H1 (cell line): ENCODE measurements at regions not wholly inside any gene's neighbourhood (a gene's known extent, or its start where the extent isn't known, plus 50 kb on each side); places are given as distances from the start of the nearest gene placed in this dataset.
A peak's percentile ranks its signal among the peaks of the same experiment; 100 is the strongest.
"Not testable (repeated sequence)": the region's sequence is repeated elsewhere in the genome, so short reads cannot be mapped to it uniquely, and the experiment has no call there.

Experiments
- CTCF ChIA-PET: fragments of 300-600 bp; sonication (Branson Sonifier 250); formaldehyde crosslinking; loops from one replicate; lab custom pipeline; 2021; ENCODE audit not compliant: partially characterized antibody; lab: Charles Lee
- POLR2A ChIA-PET: fragments of 300-600 bp; sonication (Branson Sonifier 250); formaldehyde crosslinking; loops from one replicate; lab custom pipeline; 2021; ENCODE audit warnings: inconsistent platforms; ENCODE audit not compliant: partially characterized antibody; lab: Charles Lee
- DNase-seq, 2 experiments: peaks; one replicate each; pipeline versions ENCODE4 v3.0.0 to v3.0.0-alpha.2; 2010 to 2022; ENCODE audit warnings: low spot score in 2 of 2, low read depth in 1 of 2, mixed read lengths in 1 of 2
- FAIRE-seq: peaks from 2 replicates; lab custom pipeline; 2011; peaks lifted over from hg19 to GRCh38; lab: Jason Lieb, UNC
- H2AFZ ChIP-seq: 2 replicates; pipeline ENCODE4 v1.8.1; 2012; ENCODE audit warnings: low read length, inconsistent platforms
- H2AK5ac ChIP-seq: 2 replicates; pipeline ENCODE4 v1.6.1; 2013; ENCODE audit warnings: low read depth, low read length
- H2BK120ac ChIP-seq: replicated peaks from 2 replicates; pipeline ENCODE3; 2013; ENCODE audit warnings: low read depth, low read length, inconsistent platforms
- H2BK12ac ChIP-seq: 2 replicates; pipeline ENCODE4 v1.6.1; 2013; ENCODE audit warnings: low read depth, low read length
- H2BK15ac ChIP-seq: 2 replicates; pipeline ENCODE4 v1.6.1; 2013; ENCODE audit warnings: low read length
- H2BK20ac ChIP-seq: 2 replicates; pipeline ENCODE4 v1.6.1; 2013; ENCODE audit warnings: low read length
- H2BK5ac ChIP-seq: 2 replicates; pipeline ENCODE4 v1.6.1; 2013; ENCODE audit warnings: low read depth, low read length
- H3K14ac ChIP-seq: 2 replicates; pipeline ENCODE4 v1.6.1; 2013; ENCODE audit warnings: inconsistent platforms; ENCODE audit not compliant: insufficient read length
- H3K18ac ChIP-seq: 2 replicates; pipeline ENCODE4 v1.6.1; 2013; ENCODE audit warnings: low read length; ENCODE audit errors: extremely low read depth
- H3K23ac ChIP-seq: 2 replicates; pipeline ENCODE4 v1.6.1; 2013; ENCODE audit warnings: inconsistent platforms; ENCODE audit not compliant: insufficient read length
- H3K23me2 ChIP-seq: 2 replicates; pipeline ENCODE4 v1.6.1; 2013; ENCODE audit warnings: low read depth, low read length
- H3K27ac ChIP-seq: 2 replicates; pipeline ENCODE4 v1.6.1; 2011; ENCODE audit warnings: low read depth, low read length, inconsistent platforms
- H3K27me3 ChIP-seq, 4 experiments: replicated peaks in 1 of 4; 1 replicate in 1 of 4; 2 replicates in 3 of 4; pipeline versions ENCODE4 v1.6.1 to v1.8.1; 2011 to 2013; ENCODE audit warnings: low read length in 3 of 4, mild to moderate bottlenecking in 3 of 4, inconsistent platforms in 2 of 4, mixed read lengths in 2 of 4, moderate library complexity in 1 of 4; ENCODE audit not compliant: control insufficient read depth in 3 of 4, insufficient read depth in 3 of 4; ENCODE audit errors: extremely low read depth in 1 of 4
- H3K36me3 ChIP-seq, 4 experiments: 2 replicates each; pipeline versions ENCODE4 v1.6.1 to v1.8.1; 2011 to 2013; ENCODE audit warnings: mild to moderate bottlenecking in 4 of 4, low read length in 3 of 4, moderate library complexity in 2 of 4, control low read depth in 1 of 4, inconsistent platforms in 1 of 4; ENCODE audit not compliant: insufficient read depth in 4 of 4, control insufficient read depth in 2 of 4
- H3K4ac ChIP-seq: replicated peaks from 2 replicates; pipeline ENCODE3; 2013; ENCODE audit warnings: low read length, low read depth, mixed read lengths, inconsistent platforms; ENCODE audit not compliant: insufficient read length
- H3K4me1 ChIP-seq, 4 experiments: replicated peaks in 1 of 4; 1 replicate in 1 of 4; 2 replicates in 3 of 4; pipeline versions ENCODE4 v1.6.1 to v1.8.1; 2011 to 2013; ENCODE audit warnings: low read length in 3 of 4, inconsistent platforms in 2 of 4, mixed read lengths in 1 of 4; ENCODE audit not compliant: insufficient read depth in 4 of 4, control insufficient read depth in 3 of 4
- H3K4me2 ChIP-seq, 2 experiments: 2 replicates each; pipeline versions ENCODE4 v1.6.1 to v1.8.1; 2011 to 2013; ENCODE audit warnings: low read depth in 2 of 2, low read length in 2 of 2, control low read depth in 1 of 2, inconsistent platforms in 1 of 2, mild to moderate bottlenecking in 1 of 2; ENCODE audit not compliant: insufficient read depth in 1 of 2
- H3K4me3 ChIP-seq, 4 experiments: fragments of 200-600, 300-600 bp in 1 of 4; sonication (generic), shearing (Covaris generic), sonication (Bioruptor Twin) in 1 of 4; 2 replicates each; pipeline versions ENCODE4 v1.5.1 to v1.8.1; 2011 to 2016; ENCODE audit warnings: low read length in 4 of 4, low read depth in 3 of 4, control low read depth in 2 of 4, inconsistent platforms in 2 of 4, mild to moderate bottlenecking in 2 of 4, mixed read lengths in 1 of 4, moderate library complexity in 1 of 4; ENCODE audit not compliant: insufficient read depth in 2 of 4; ENCODE audit errors: extremely low read depth in 1 of 4
- H3K56ac ChIP-seq: replicated peaks from 2 replicates; pipeline ENCODE3; 2013; ENCODE audit warnings: low read depth, mild to moderate bottlenecking, mixed read lengths, low read length, inconsistent platforms; ENCODE audit not compliant: insufficient read length
- H3K79me1 ChIP-seq: 2 replicates; pipeline ENCODE4 v1.6.1; 2013; ENCODE audit warnings: low read depth, low read length, control low read depth
- H3K79me2 ChIP-seq, 2 experiments: 2 replicates each; pipeline versions ENCODE4 v1.6.1 to v1.8.1; 2012 to 2013; ENCODE audit warnings: low read length in 2 of 2, mild to moderate bottlenecking in 2 of 2, inconsistent platforms in 1 of 2; ENCODE audit not compliant: insufficient read depth in 2 of 2, control insufficient read depth in 1 of 2
- H3K9ac ChIP-seq, 4 experiments: replicated peaks in 1 of 4; 1 replicate in 1 of 4; 2 replicates in 3 of 4; pipeline versions ENCODE4 v1.6.1 to v1.8.1; 2011 to 2013; ENCODE audit warnings: low read depth in 3 of 4, low read length in 3 of 4, control low read depth in 2 of 4, mild to moderate bottlenecking in 2 of 4, moderate library complexity in 2 of 4, inconsistent platforms in 1 of 4; ENCODE audit errors: extremely low read depth in 1 of 4
- H3K9me3 ChIP-seq, 2 experiments: 2 replicates each; pipeline versions ENCODE4 v1.6.1 to v1.8.1; 2012 to 2013; ENCODE audit warnings: mild to moderate bottlenecking in 2 of 2, moderate library complexity in 2 of 2, control low read depth in 1 of 2, inconsistent platforms in 1 of 2, low read depth in 1 of 2, low read length in 1 of 2, mixed read lengths in 1 of 2; ENCODE audit not compliant: insufficient read depth in 2 of 2
- H4K20me1 ChIP-seq, 2 experiments: replicated peaks in 1 of 2; 2 replicates each; pipeline versions ENCODE3 to v1.8.1; 2011 to 2013; ENCODE audit warnings: inconsistent platforms in 2 of 2, low read length in 2 of 2, mild to moderate bottlenecking in 1 of 2; ENCODE audit not compliant: insufficient read depth in 2 of 2, control insufficient read depth in 1 of 2
- H4K5ac ChIP-seq: 2 replicates; pipeline ENCODE4 v1.6.1; 2013; ENCODE audit warnings: low read length, low read depth, mixed read lengths, inconsistent platforms; ENCODE audit not compliant: insufficient read length
- H4K8ac ChIP-seq: 2 replicates; pipeline ENCODE4 v1.8.0; 2013; ENCODE audit warnings: mild to moderate bottlenecking, moderate library complexity, low read length, inconsistent platforms; ENCODE audit not compliant: insufficient read depth; ENCODE audit errors: extremely low read depth
- H4K91ac ChIP-seq: replicated peaks from 2 replicates; pipeline ENCODE3; 2013; ENCODE audit warnings: low read length, mixed read lengths, inconsistent platforms; ENCODE audit not compliant: insufficient read length
- WGBS, 2 experiments: shearing (Covaris generic) in 1 of 2; methylation state at CpG; one replicate each; pipeline versions ENCODE4 v1.1.6 to v1.1.7; 2013 to 2015; ENCODE audit warnings: low lambda C conversion rate in 2 of 2, mixed read lengths in 2 of 2, inconsistent platforms in 1 of 2, low coverage in 1 of 2, missing lambda C conversion rate in 1 of 2; ENCODE audit not compliant: insufficient replicate concordance in 2 of 2, insufficient coverage in 1 of 2, insufficient read length in 1 of 2; ENCODE audit errors: extremely low coverage in 1 of 2, missing lambda C conversion rate in 1 of 2; 5-methylcytosine and 5-hydroxymethylcytosine counted together

- H3K27me3 ChIP-seq, H3K79me1 ChIP-seq, FAIRE-seq, H2AFZ ChIP-seq, CTCF ChIA-PET, H3K9ac ChIP-seq, H3K23ac ChIP-seq, H3K4me1 ChIP-seq, H4K5ac ChIP-seq, H2BK20ac ChIP-seq, H2BK120ac ChIP-seq, H2BK12ac ChIP-seq, H3K36me3 ChIP-seq, H3K14ac ChIP-seq, H3K4me3 ChIP-seq, H2AK5ac ChIP-seq, H3K56ac ChIP-seq, H3K79me2 ChIP-seq, POLR2A ChIA-PET, H4K8ac ChIP-seq, H3K23me2 ChIP-seq, DNase-seq, H2BK5ac ChIP-seq, H2BK15ac ChIP-seq, H4K20me1 ChIP-seq, H3K27ac ChIP-seq, H3K18ac ChIP-seq, H4K91ac ChIP-seq, H3K4ac ChIP-seq: not testable (repeated sequence)
- H3K4me2 ChIP-seq = peak overlapping the region in 1 of 2 experiments; percentile 37; a peak in 1 of 4 replicates
- 76% methylated on average over 14 of the region's 33 CpGs; no CpG with 5 or more reads in 1 of the 2 experiments for WGBS, 2 experiments
- peaks cover 3 to 48% of the 10 kb centered on the region in 2 experiments; a peak in 2 of 4 replicates for H3K9me3 ChIP-seq
These were observed 957.2 kb upstream of the DEFB115 start for GRCh38 chr20:30300220-30300642.

GRCh38 chr20:30302786-30303185 is 954.7 kb upstream of the DEFB115 start:
- H3K27me3 ChIP-seq, H3K36me3 ChIP-seq, H2BK15ac ChIP-seq, POLR2A ChIA-PET, H3K18ac ChIP-seq, H2BK120ac ChIP-seq, H2AFZ ChIP-seq, H3K23me2 ChIP-seq, H2AK5ac ChIP-seq, FAIRE-seq, H3K79me1 ChIP-seq, H3K14ac ChIP-seq, H4K91ac ChIP-seq, H2BK5ac ChIP-seq, H3K4me1 ChIP-seq, H4K8ac ChIP-seq, H3K4me2 ChIP-seq, H3K79me2 ChIP-seq, DNase-seq, H3K56ac ChIP-seq, H2BK20ac ChIP-seq, H3K4me3 ChIP-seq, H3K9ac ChIP-seq, H3K4ac ChIP-seq, H4K20me1 ChIP-seq, CTCF ChIA-PET, H3K27ac ChIP-seq, H2BK12ac ChIP-seq, H4K5ac ChIP-seq, H3K23ac ChIP-seq: not testable (repeated sequence)
- H3K9me3 ChIP-seq = peaks cover 3 to 56% of the 10 kb centered on the region in 2 experiments; a peak in 2 of 4 replicates
